ENCODE measurements at regions not wholly inside any gene's neighbourhood (a gene's known extent, or its start where the extent isn't known, plus 50 kb on each side); places are given as distances from the start of the nearest gene placed in this dataset.

- no peak for TF ChIP-seq POLR2AphosphoS5 (IDR thresholded peaks at IDR 0.05)
- TF ChIP-seq, protein P1, sequence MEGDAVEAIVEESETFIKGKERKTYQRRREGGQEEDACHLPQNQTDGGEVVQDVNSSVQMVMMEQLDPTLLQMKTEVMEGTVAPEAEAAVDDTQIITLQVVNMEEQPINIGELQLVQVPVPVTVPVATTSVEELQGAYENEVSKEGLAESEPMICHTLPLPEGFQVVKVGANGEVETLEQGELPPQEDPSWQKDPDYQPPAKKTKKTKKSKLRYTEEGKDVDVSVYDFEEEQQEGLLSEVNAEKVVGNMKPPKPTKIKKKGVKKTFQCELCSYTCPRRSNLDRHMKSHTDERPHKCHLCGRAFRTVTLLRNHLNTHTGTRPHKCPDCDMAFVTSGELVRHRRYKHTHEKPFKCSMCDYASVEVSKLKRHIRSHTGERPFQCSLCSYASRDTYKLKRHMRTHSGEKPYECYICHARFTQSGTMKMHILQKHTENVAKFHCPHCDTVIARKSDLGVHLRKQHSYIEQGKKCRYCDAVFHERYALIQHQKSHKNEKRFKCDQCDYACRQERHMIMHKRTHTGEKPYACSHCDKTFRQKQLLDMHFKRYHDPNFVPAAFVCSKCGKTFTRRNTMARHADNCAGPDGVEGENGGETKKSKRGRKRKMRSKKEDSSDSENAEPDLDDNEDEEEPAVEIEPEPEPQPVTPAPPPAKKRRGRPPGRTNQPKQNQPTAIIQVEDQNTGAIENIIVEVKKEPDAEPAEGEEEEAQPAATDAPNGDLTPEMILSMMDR (IDR thresholded peaks at IDR 0.05): no peak
Observed at GRCh38 chrX:11886745-11887144, 128.7 kb downstream of the MSL3 start.

All from gastroesophageal sphincter (tissue), 3 donors.